H1 (cell line): ENCODE measurements at regions not wholly inside any gene's neighbourhood (a gene's known extent, or its start where the extent isn't known, plus 50 kb on each side); places are given as distances from the start of the nearest gene placed in this dataset.

Source experiments
- CTCF ChIA-PET: fragments of 300-600 bp; sonication (Branson Sonifier 250); formaldehyde crosslinking; loops from one replicate; lab custom pipeline; 2021; ENCODE audit not compliant: partially characterized antibody; lab: Charles Lee
- POLR2A ChIA-PET: fragments of 300-600 bp; sonication (Branson Sonifier 250); formaldehyde crosslinking; loops from one replicate; lab custom pipeline; 2021; ENCODE audit warnings: inconsistent platforms; ENCODE audit not compliant: partially characterized antibody; lab: Charles Lee
- DNase-seq, 2 experiments: peaks; one replicate each; pipeline versions ENCODE4 v3.0.0 to v3.0.0-alpha.2; 2010 to 2022; ENCODE audit warnings: low spot score in 2 of 2, low read depth in 1 of 2, mixed read lengths in 1 of 2
- FAIRE-seq: peaks from 2 replicates; lab custom pipeline; 2011; peaks lifted over from hg19 to GRCh38; lab: Jason Lieb, UNC
- H2AFZ ChIP-seq: 2 replicates; pipeline ENCODE4 v1.8.1; 2012; ENCODE audit warnings: low read length, inconsistent platforms
- H2AK5ac ChIP-seq: 2 replicates; pipeline ENCODE4 v1.6.1; 2013; ENCODE audit warnings: low read depth, low read length
- H2BK120ac ChIP-seq: replicated peaks from 2 replicates; pipeline ENCODE3; 2013; ENCODE audit warnings: low read depth, low read length, inconsistent platforms
- H2BK12ac ChIP-seq: 2 replicates; pipeline ENCODE4 v1.6.1; 2013; ENCODE audit warnings: low read depth, low read length
- H2BK15ac ChIP-seq: 2 replicates; pipeline ENCODE4 v1.6.1; 2013; ENCODE audit warnings: low read length
- H2BK20ac ChIP-seq: 2 replicates; pipeline ENCODE4 v1.6.1; 2013; ENCODE audit warnings: low read length
- H2BK5ac ChIP-seq: 2 replicates; pipeline ENCODE4 v1.6.1; 2013; ENCODE audit warnings: low read depth, low read length
- H3K14ac ChIP-seq: 2 replicates; pipeline ENCODE4 v1.6.1; 2013; ENCODE audit warnings: inconsistent platforms; ENCODE audit not compliant: insufficient read length
- H3K18ac ChIP-seq: 2 replicates; pipeline ENCODE4 v1.6.1; 2013; ENCODE audit warnings: low read length; ENCODE audit errors: extremely low read depth
- H3K23ac ChIP-seq: 2 replicates; pipeline ENCODE4 v1.6.1; 2013; ENCODE audit warnings: inconsistent platforms; ENCODE audit not compliant: insufficient read length
- H3K23me2 ChIP-seq: 2 replicates; pipeline ENCODE4 v1.6.1; 2013; ENCODE audit warnings: low read depth, low read length
- H3K27ac ChIP-seq: 2 replicates; pipeline ENCODE4 v1.6.1; 2011; ENCODE audit warnings: low read depth, low read length, inconsistent platforms
- H3K27me3 ChIP-seq, 4 experiments: replicated peaks in 1 of 4; 1 replicate in 1 of 4; 2 replicates in 3 of 4; pipeline versions ENCODE4 v1.6.1 to v1.8.1; 2011 to 2013; ENCODE audit warnings: low read length in 3 of 4, mild to moderate bottlenecking in 3 of 4, inconsistent platforms in 2 of 4, mixed read lengths in 2 of 4, moderate library complexity in 1 of 4; ENCODE audit not compliant: control insufficient read depth in 3 of 4, insufficient read depth in 3 of 4; ENCODE audit errors: extremely low read depth in 1 of 4
- H3K36me3 ChIP-seq, 4 experiments: 2 replicates each; pipeline versions ENCODE4 v1.6.1 to v1.8.1; 2011 to 2013; ENCODE audit warnings: mild to moderate bottlenecking in 4 of 4, low read length in 3 of 4, moderate library complexity in 2 of 4, control low read depth in 1 of 4, inconsistent platforms in 1 of 4; ENCODE audit not compliant: insufficient read depth in 4 of 4, control insufficient read depth in 2 of 4
- H3K4ac ChIP-seq: replicated peaks from 2 replicates; pipeline ENCODE3; 2013; ENCODE audit warnings: low read length, low read depth, mixed read lengths, inconsistent platforms; ENCODE audit not compliant: insufficient read length
- H3K4me1 ChIP-seq, 4 experiments: replicated peaks in 1 of 4; 1 replicate in 1 of 4; 2 replicates in 3 of 4; pipeline versions ENCODE4 v1.6.1 to v1.8.1; 2011 to 2013; ENCODE audit warnings: low read length in 3 of 4, inconsistent platforms in 2 of 4, mixed read lengths in 1 of 4; ENCODE audit not compliant: insufficient read depth in 4 of 4, control insufficient read depth in 3 of 4
- H3K4me2 ChIP-seq, 2 experiments: 2 replicates each; pipeline versions ENCODE4 v1.6.1 to v1.8.1; 2011 to 2013; ENCODE audit warnings: low read depth in 2 of 2, low read length in 2 of 2, control low read depth in 1 of 2, inconsistent platforms in 1 of 2, mild to moderate bottlenecking in 1 of 2; ENCODE audit not compliant: insufficient read depth in 1 of 2
- H3K4me3 ChIP-seq, 4 experiments: fragments of 200-600, 300-600 bp in 1 of 4; sonication (generic), shearing (Covaris generic), sonication (Bioruptor Twin) in 1 of 4; 2 replicates each; pipeline versions ENCODE4 v1.5.1 to v1.8.1; 2011 to 2016; ENCODE audit warnings: low read length in 4 of 4, low read depth in 3 of 4, control low read depth in 2 of 4, inconsistent platforms in 2 of 4, mild to moderate bottlenecking in 2 of 4, mixed read lengths in 1 of 4, moderate library complexity in 1 of 4; ENCODE audit not compliant: insufficient read depth in 2 of 4; ENCODE audit errors: extremely low read depth in 1 of 4
- H3K56ac ChIP-seq: replicated peaks from 2 replicates; pipeline ENCODE3; 2013; ENCODE audit warnings: low read depth, mild to moderate bottlenecking, mixed read lengths, low read length, inconsistent platforms; ENCODE audit not compliant: insufficient read length
- H3K79me1 ChIP-seq: 2 replicates; pipeline ENCODE4 v1.6.1; 2013; ENCODE audit warnings: low read depth, low read length, control low read depth
- H3K79me2 ChIP-seq, 2 experiments: 2 replicates each; pipeline versions ENCODE4 v1.6.1 to v1.8.1; 2012 to 2013; ENCODE audit warnings: low read length in 2 of 2, mild to moderate bottlenecking in 2 of 2, inconsistent platforms in 1 of 2; ENCODE audit not compliant: insufficient read depth in 2 of 2, control insufficient read depth in 1 of 2
- H3K9ac ChIP-seq, 4 experiments: replicated peaks in 1 of 4; 1 replicate in 1 of 4; 2 replicates in 3 of 4; pipeline versions ENCODE4 v1.6.1 to v1.8.1; 2011 to 2013; ENCODE audit warnings: low read depth in 3 of 4, low read length in 3 of 4, control low read depth in 2 of 4, mild to moderate bottlenecking in 2 of 4, moderate library complexity in 2 of 4, inconsistent platforms in 1 of 4; ENCODE audit errors: extremely low read depth in 1 of 4
- H3K9me3 ChIP-seq, 2 experiments: 2 replicates each; pipeline versions ENCODE4 v1.6.1 to v1.8.1; 2012 to 2013; ENCODE audit warnings: mild to moderate bottlenecking in 2 of 2, moderate library complexity in 2 of 2, control low read depth in 1 of 2, inconsistent platforms in 1 of 2, low read depth in 1 of 2, low read length in 1 of 2, mixed read lengths in 1 of 2; ENCODE audit not compliant: insufficient read depth in 2 of 2
- H4K20me1 ChIP-seq, 2 experiments: replicated peaks in 1 of 2; 2 replicates each; pipeline versions ENCODE3 to v1.8.1; 2011 to 2013; ENCODE audit warnings: inconsistent platforms in 2 of 2, low read length in 2 of 2, mild to moderate bottlenecking in 1 of 2; ENCODE audit not compliant: insufficient read depth in 2 of 2, control insufficient read depth in 1 of 2
- H4K5ac ChIP-seq: 2 replicates; pipeline ENCODE4 v1.6.1; 2013; ENCODE audit warnings: low read length, low read depth, mixed read lengths, inconsistent platforms; ENCODE audit not compliant: insufficient read length
- H4K8ac ChIP-seq: 2 replicates; pipeline ENCODE4 v1.8.0; 2013; ENCODE audit warnings: mild to moderate bottlenecking, moderate library complexity, low read length, inconsistent platforms; ENCODE audit not compliant: insufficient read depth; ENCODE audit errors: extremely low read depth
- H4K91ac ChIP-seq: replicated peaks from 2 replicates; pipeline ENCODE3; 2013; ENCODE audit warnings: low read length, mixed read lengths, inconsistent platforms; ENCODE audit not compliant: insufficient read length
- ASH2L ChIP-seq: fragments of 200-600, 300-600 bp; sonication (generic); IDR thresholded peaks from one replicate; pipeline ENCODE4 v1.7.1; 2017; ENCODE audit warnings: low read length
- BRCA1 ChIP-seq: IDR thresholded peaks from 2 replicates; pipeline ENCODE4 v1.6.1; 2012; ENCODE audit warnings: low read depth, low read length, improper control_type of control experiment
- CBX8 ChIP-seq: fragments of 300-800, 300-1000 bp; sonication (generic); IDR thresholded peaks from 2 replicates; pipeline ENCODE4 v1.7.1; 2016; ENCODE audit warnings: low read depth, low read length, borderline replicate concordance
- CEBPB ChIP-seq: IDR thresholded peaks from 2 replicates; pipeline ENCODE4 v1.6.1; 2012; ENCODE audit warnings: low read depth, low read length
- EGR1 ChIP-seq: IDR thresholded peaks from 2 replicates; pipeline ENCODE4 v1.6.1; 2011; ENCODE audit warnings: low read depth, low read length, borderline replicate concordance
- POLR2AphosphoS5 ChIP-seq: IDR thresholded peaks from 2 replicates; pipeline ENCODE4 v1.6.1; 2011; ENCODE audit warnings: low read depth, low read length
- RFX5 ChIP-seq: IDR thresholded peaks from 2 replicates; pipeline ENCODE4 v1.6.1; 2011; ENCODE audit warnings: low read depth, low read length, improper control_type of control experiment, borderline replicate concordance
- RNF2 ChIP-seq: fragments of 200-900, 300-1000 bp; sonication (generic); IDR thresholded peaks from 2 replicates; pipeline ENCODE4 v1.7.1; 2016; ENCODE audit warnings: borderline replicate concordance, low read depth, mild to moderate bottlenecking, antibody characterized with exemption, low read length; ENCODE audit not compliant: poor library complexity, severe bottlenecking; ENCODE audit errors: missing control alignments
- SRF ChIP-seq: IDR thresholded peaks from 2 replicates; pipeline ENCODE4 v1.6.1; 2011; ENCODE audit warnings: mild to moderate bottlenecking, low read depth, low read length, moderate library complexity
- TAF1 ChIP-seq: IDR thresholded peaks from 2 replicates; pipeline ENCODE4 v1.6.1; 2011; ENCODE audit warnings: mild to moderate bottlenecking, low read depth, low read length
- TCF12 ChIP-seq: IDR thresholded peaks from 2 replicates; pipeline ENCODE4 v1.6.1; 2011; ENCODE audit warnings: low read depth, mild to moderate bottlenecking, low read length
- YY1 ChIP-seq: IDR thresholded peaks from 2 replicates; pipeline ENCODE4 v1.6.1; 2011; ENCODE audit warnings: low read depth, mild to moderate bottlenecking, low read length
- WGBS, 2 experiments: shearing (Covaris generic) in 1 of 2; methylation state at CpG; one replicate each; pipeline versions ENCODE4 v1.1.6 to v1.1.7; 2013 to 2015; ENCODE audit warnings: low lambda C conversion rate in 2 of 2, mixed read lengths in 2 of 2, inconsistent platforms in 1 of 2, low coverage in 1 of 2, missing lambda C conversion rate in 1 of 2; ENCODE audit not compliant: insufficient replicate concordance in 2 of 2, insufficient coverage in 1 of 2, insufficient read length in 1 of 2; ENCODE audit errors: extremely low coverage in 1 of 2, missing lambda C conversion rate in 1 of 2; 5-methylcytosine and 5-hydroxymethylcytosine counted together
- TF ChIP-seq, protein P1 (sequence below): IDR thresholded peaks from 2 replicates; pipeline ENCODE4 v1.6.1; 2011; ENCODE audit warnings: low read depth, mild to moderate bottlenecking, low read length; ENCODE audit not compliant: insufficient read depth

DNA sequence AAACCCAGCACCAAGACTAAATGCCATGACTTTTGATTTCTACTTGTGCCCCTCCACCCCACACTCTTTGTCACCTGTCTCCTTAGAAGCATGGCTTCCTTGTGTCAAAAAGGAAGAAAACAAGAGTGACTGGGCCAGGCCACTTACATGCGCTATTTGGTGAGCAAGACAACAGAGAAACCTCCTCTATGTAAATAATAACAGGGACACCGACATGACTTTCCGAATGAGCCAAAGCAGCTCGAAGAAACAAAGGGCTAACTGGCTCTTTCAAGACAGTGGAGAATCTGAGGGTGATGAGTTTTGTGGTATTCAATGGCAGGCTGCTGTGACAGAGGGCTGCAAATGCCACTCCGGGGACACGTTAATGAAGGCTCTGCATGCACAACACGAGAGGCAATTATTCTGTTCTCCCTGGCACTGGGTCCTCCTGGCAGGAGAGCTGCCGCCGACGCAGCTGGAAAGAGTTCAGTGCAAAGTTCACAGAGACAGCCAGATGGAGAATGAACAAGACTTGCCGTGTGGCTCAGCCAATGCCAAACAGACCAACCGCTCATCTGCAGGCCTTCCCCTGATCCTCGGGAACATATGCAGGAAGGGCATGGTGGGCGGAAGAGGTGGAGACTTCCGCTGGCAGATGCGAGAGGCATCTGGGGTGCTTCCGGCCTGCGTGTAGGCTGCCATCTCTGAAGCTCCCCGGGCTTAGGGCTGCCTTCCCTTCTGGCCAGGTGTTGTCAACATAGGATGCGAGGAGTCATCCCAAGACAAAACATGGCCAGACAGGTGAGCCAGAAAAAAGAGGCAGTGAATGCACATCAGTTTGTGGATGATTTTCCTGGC, 59.1 kb upstream of the SMNDC1 start:
- Histone ChIP-seq H3K4me1 (peaks cover 0 to 5% (median 2%) of the 10 kb centered on the region in 4 experiments), H3K4ac (peak overlapping the region; percentile 24), H4K5ac (no peak overlapping the region), H3K4me3 (no peak overlapping the region), H2BK12ac (no peak overlapping the region), H3K36me3 (no peaks in the 10 kb centered on the region), H3K18ac (no peak overlapping the region; the same call in 1 of the 2 replicates), H2BK20ac (no peak overlapping the region), H3K14ac (no peak overlapping the region), H3K79me1 (no peaks in the 10 kb centered on the region), H2AK5ac (0 out of 2 replicates have a peak overlapping the region, but pooled peaks have one; percentile 24), H3K23ac (no peak overlapping the region), H2BK15ac (no peak overlapping the region), H2BK5ac (no peak overlapping the region; the same call in 1 of the 2 replicates), H4K91ac (no peak overlapping the region), H3K4me2 (no peak overlapping the region), H3K27me3 (no peaks in the 10 kb centered on the region), H3K9me3 (no peaks in the 10 kb centered on the region), H2BK120ac (no peak overlapping the region), H2AFZ (peak overlapping the region; percentile 47; the same call in 1 of the 2 replicates), H3K9ac (no peak overlapping the region; a peak in 1 of 7 replicates), H3K27ac (no peak overlapping the region), H4K8ac (no peak overlapping the region), H3K23me2 (no peaks in the 10 kb centered on the region), H3K79me2 (no peaks in the 10 kb centered on the region), H3K56ac (no peak overlapping the region), H4K20me1 (no peaks in the 10 kb centered on the region)
- CTCF ChIA-PET = interaction anchor here (1.2 to 6.0 kb wide), 3 partner anchors 8 to 28 kb away, joined by 3 to 49 read pairs (median 17); no protein-coding TSS in a partner anchor
- 89% methylated on average over 20 of the region's 20 CpGs; no CpG with 5 or more reads in 1 of the 2 experiments for WGBS, 2 experiments
- POLR2A ChIA-PET = no interaction called here
- TF ChIP-seq RFX5 = no peak
- no peak for TF ChIP-seq ASH2L
- TF ChIP-seq TAF1 = no peak
- TF ChIP-seq BRCA1 = no peak
- TF ChIP-seq TCF12 = no peak
- TF ChIP-seq CEBPB = no peak
- TF ChIP-seq RNF2 = no peak
- no peak for TF ChIP-seq CBX8
- no peak for TF ChIP-seq EGR1
- TF ChIP-seq SRF = no peak
- no peak for TF ChIP-seq POLR2AphosphoS5
- TF ChIP-seq YY1 = no peak
- TF ChIP-seq, protein P1, sequence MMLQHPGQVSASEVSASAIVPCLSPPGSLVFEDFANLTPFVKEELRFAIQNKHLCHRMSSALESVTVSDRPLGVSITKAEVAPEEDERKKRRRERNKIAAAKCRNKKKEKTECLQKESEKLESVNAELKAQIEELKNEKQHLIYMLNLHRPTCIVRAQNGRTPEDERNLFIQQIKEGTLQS = no peak
- FAIRE-seq = no peak
- no peak for DNase-seq
